ENCODE measurements at regions not wholly inside any gene's neighbourhood (a gene's known extent, or its start where the extent isn't known, plus 50 kb on each side); places are given as distances from the start of the nearest gene placed in this dataset.

DNA sequence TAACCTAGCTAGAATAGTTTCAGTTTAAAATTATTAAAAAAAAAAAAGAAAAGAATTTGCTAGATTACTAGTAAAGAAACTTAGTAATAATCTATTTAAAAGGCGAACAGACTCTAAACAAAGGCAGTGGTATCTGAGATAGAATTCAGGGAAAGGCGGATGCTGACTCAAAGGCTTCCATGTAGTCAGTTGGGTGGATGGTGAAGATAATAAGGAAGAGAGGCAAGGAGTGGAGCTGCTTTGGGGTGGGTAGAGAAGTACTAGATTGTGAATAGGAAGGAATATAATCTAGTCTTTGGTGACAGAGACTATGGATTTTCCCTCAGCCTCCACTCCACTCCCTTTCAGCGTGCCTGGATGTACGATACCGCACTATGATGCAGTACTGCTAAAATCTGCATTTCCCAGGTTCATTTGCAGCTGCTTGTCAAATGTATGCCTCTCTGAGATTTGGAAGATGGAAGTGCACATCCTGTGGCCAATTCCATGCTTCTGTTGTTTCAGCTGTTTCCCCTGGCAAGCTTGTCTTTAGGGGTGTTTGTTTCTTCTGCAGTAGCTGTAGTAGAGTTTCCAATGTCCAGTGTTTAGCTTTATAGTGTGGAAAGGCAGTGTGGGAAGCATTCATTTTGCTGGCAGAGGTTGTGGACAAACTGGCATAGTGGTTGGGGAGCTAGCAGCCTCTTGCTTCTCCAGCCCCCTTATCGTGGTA lies 184.6 kb upstream of the NRIP1 start:
- TF ChIP-seq, protein P1, sequence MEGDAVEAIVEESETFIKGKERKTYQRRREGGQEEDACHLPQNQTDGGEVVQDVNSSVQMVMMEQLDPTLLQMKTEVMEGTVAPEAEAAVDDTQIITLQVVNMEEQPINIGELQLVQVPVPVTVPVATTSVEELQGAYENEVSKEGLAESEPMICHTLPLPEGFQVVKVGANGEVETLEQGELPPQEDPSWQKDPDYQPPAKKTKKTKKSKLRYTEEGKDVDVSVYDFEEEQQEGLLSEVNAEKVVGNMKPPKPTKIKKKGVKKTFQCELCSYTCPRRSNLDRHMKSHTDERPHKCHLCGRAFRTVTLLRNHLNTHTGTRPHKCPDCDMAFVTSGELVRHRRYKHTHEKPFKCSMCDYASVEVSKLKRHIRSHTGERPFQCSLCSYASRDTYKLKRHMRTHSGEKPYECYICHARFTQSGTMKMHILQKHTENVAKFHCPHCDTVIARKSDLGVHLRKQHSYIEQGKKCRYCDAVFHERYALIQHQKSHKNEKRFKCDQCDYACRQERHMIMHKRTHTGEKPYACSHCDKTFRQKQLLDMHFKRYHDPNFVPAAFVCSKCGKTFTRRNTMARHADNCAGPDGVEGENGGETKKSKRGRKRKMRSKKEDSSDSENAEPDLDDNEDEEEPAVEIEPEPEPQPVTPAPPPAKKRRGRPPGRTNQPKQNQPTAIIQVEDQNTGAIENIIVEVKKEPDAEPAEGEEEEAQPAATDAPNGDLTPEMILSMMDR (conservative IDR thresholded peaks at IDR 0.05; ENCODE audit: low read length), result no peak
- no peak for TF ChIP-seq EZH2phosphoT487 (IDR thresholded peaks at IDR 0.05; ENCODE audit: borderline replicate concordance)
